DND-41 (cell line): ENCODE measurements at regions not wholly inside any gene's neighbourhood (a gene's known extent, or its start where the extent isn't known, plus 50 kb on each side); places are given as distances from the start of the nearest gene placed in this dataset.
"Not testable (repeated sequence)": the region's sequence is repeated elsewhere in the genome, so short reads cannot be mapped to it uniquely, and the experiment has no call there.

Experiments used
- CTCF ChIP-seq: IDR thresholded peaks from 2 replicates; pipeline ENCODE4 v1.5.1; 2012; ENCODE audit warnings: borderline replicate concordance, low read length, moderate library complexity, mild to moderate bottlenecking; ENCODE audit not compliant: poor library complexity, severe bottlenecking; ENCODE audit errors: extremely low read depth
- EZH2 ChIP-seq: IDR thresholded peaks from 3 replicates; pipeline ENCODE4 v1.6.1; 2012; ENCODE audit warnings: borderline replicate concordance, low read depth, mild to moderate bottlenecking, moderate library complexity, low read length, inconsistent platforms; ENCODE audit not compliant: severe bottlenecking

- TF ChIP-seq CTCF, EZH2: not testable (repeated sequence)
Observed at GRCh38 chr2:35818359-35818758, 537.2 kb upstream of the CRIM1 start.
